ENCODE measurements at regions not wholly inside any gene's neighbourhood (a gene's known extent, or its start where the extent isn't known, plus 50 kb on each side); places are given as distances from the start of the nearest gene placed in this dataset.

- TF ChIP-seq POLR2A (IDR thresholded peaks at IDR 0.05): no peak
- no peak for TF ChIP-seq CTCF (IDR thresholded peaks at IDR 0.05 in 8 of 11, conservative IDR thresholded peaks at IDR 0.05 in 3 of 11)
These were observed 50.0 kb upstream of the BOLA1 start for GRCh38 chr1:149849111-149849946.
